ENCODE measurements at regions not wholly inside any gene's neighbourhood (a gene's known extent, or its start where the extent isn't known, plus 50 kb on each side); places are given as distances from the start of the nearest gene placed in this dataset.

DNA sequence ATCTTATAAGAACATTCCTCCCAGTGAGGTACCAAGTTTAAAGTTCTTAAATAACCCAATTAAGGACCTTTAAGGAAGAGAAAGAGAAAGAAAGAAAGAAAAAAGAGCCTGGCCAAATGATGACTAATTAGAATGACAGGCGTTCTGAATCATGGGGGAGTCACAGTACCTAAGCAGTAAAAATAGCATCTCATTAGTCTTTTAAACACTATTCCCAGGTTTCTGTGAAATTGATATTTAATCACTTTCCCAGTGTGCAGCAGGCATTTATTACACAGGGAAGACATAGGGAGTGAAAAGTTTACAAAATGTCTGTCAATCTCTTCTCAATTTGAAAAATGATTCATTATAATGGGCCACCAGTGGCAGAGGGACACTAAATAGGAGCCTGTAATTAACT lies 251.4 kb upstream of the MANEA start (continued):
- TF ChIP-seq, protein P1, sequence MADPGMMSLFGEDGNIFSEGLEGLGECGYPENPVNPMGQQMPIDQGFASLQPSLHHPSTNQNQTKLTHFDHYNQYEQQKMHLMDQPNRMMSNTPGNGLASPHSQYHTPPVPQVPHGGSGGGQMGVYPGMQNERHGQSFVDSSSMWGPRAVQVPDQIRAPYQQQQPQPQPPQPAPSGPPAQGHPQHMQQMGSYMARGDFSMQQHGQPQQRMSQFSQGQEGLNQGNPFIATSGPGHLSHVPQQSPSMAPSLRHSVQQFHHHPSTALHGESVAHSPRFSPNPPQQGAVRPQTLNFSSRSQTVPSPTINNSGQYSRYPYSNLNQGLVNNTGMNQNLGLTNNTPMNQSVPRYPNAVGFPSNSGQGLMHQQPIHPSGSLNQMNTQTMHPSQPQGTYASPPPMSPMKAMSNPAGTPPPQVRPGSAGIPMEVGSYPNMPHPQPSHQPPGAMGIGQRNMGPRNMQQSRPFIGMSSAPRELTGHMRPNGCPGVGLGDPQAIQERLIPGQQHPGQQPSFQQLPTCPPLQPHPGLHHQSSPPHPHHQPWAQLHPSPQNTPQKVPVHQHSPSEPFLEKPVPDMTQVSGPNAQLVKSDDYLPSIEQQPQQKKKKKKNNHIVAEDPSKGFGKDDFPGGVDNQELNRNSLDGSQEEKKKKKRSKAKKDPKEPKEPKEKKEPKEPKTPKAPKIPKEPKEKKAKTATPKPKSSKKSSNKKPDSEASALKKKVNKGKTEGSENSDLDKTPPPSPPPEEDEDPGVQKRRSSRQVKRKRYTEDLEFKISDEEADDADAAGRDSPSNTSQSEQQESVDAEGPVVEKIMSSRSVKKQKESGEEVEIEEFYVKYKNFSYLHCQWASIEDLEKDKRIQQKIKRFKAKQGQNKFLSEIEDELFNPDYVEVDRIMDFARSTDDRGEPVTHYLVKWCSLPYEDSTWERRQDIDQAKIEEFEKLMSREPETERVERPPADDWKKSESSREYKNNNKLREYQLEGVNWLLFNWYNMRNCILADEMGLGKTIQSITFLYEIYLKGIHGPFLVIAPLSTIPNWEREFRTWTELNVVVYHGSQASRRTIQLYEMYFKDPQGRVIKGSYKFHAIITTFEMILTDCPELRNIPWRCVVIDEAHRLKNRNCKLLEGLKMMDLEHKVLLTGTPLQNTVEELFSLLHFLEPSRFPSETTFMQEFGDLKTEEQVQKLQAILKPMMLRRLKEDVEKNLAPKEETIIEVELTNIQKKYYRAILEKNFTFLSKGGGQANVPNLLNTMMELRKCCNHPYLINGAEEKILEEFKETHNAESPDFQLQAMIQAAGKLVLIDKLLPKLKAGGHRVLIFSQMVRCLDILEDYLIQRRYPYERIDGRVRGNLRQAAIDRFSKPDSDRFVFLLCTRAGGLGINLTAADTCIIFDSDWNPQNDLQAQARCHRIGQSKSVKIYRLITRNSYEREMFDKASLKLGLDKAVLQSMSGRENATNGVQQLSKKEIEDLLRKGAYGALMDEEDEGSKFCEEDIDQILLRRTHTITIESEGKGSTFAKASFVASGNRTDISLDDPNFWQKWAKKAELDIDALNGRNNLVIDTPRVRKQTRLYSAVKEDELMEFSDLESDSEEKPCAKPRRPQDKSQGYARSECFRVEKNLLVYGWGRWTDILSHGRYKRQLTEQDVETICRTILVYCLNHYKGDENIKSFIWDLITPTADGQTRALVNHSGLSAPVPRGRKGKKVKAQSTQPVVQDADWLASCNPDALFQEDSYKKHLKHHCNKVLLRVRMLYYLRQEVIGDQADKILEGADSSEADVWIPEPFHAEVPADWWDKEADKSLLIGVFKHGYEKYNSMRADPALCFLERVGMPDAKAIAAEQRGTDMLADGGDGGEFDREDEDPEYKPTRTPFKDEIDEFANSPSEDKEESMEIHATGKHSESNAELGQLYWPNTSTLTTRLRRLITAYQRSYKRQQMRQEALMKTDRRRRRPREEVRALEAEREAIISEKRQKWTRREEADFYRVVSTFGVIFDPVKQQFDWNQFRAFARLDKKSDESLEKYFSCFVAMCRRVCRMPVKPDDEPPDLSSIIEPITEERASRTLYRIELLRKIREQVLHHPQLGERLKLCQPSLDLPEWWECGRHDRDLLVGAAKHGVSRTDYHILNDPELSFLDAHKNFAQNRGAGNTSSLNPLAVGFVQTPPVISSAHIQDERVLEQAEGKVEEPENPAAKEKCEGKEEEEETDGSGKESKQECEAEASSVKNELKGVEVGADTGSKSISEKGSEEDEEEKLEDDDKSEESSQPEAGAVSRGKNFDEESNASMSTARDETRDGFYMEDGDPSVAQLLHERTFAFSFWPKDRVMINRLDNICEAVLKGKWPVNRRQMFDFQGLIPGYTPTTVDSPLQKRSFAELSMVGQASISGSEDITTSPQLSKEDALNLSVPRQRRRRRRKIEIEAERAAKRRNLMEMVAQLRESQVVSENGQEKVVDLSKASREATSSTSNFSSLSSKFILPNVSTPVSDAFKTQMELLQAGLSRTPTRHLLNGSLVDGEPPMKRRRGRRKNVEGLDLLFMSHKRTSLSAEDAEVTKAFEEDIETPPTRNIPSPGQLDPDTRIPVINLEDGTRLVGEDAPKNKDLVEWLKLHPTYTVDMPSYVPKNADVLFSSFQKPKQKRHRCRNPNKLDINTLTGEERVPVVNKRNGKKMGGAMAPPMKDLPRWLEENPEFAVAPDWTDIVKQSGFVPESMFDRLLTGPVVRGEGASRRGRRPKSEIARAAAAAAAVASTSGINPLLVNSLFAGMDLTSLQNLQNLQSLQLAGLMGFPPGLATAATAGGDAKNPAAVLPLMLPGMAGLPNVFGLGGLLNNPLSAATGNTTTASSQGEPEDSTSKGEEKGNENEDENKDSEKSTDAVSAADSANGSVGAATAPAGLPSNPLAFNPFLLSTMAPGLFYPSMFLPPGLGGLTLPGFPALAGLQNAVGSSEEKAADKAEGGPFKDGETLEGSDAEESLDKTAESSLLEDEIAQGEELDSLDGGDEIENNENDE (IDR thresholded peaks at IDR 0.05; ENCODE audit: insufficient replicate concordance, low read length) = no peak
- no peak for TF ChIP-seq SIX5 (IDR thresholded peaks at IDR 0.05; ENCODE audit: low read depth, low read length)
- TF ChIP-seq GTF2F1 (IDR thresholded peaks at IDR 0.05; ENCODE audit: borderline replicate concordance, low read depth, low read length) = no peak
- TF ChIP-seq RAD21 (IDR thresholded peaks at IDR 0.05 in 1 of 2, conservative IDR thresholded peaks at IDR 0.05 in 1 of 2; ENCODE audit: low read depth in 2 of 2, low read length in 2 of 2) = no peak
- no peak for TF ChIP-seq RXRA (IDR thresholded peaks at IDR 0.05; ENCODE audit: insufficient read depth, low read depth, low read length)
